HG03097 (cell line): ENCODE measurements at regions not wholly inside any gene's neighbourhood (a gene's known extent, or its start where the extent isn't known, plus 50 kb on each side); places are given as distances from the start of the nearest gene placed in this dataset.
A peak's percentile ranks its signal among the peaks of the same experiment; 100 is the strongest.
"Not testable (repeated sequence)": the region's sequence is repeated elsewhere in the genome, so short reads cannot be mapped to it uniquely, and the experiment has no call there.

ENCODE experiments used
- ATAC-seq: cut with Tn5 transposase; IDR thresholded peaks from one replicate; pipeline ENCODE4 v1.9.1; 2021; ENCODE audit not compliant: unreplicated experiment, low FRiP score

GRCh38 chr3:59374091-59374817, 324.4 kb upstream of the CFAP20DC start:
- peak; percentile 11 for ATAC-seq

GRCh38 chr3:59372346-59372745, 322.5 kb upstream of the CFAP20DC start:
- no peak for ATAC-seq

DNA sequence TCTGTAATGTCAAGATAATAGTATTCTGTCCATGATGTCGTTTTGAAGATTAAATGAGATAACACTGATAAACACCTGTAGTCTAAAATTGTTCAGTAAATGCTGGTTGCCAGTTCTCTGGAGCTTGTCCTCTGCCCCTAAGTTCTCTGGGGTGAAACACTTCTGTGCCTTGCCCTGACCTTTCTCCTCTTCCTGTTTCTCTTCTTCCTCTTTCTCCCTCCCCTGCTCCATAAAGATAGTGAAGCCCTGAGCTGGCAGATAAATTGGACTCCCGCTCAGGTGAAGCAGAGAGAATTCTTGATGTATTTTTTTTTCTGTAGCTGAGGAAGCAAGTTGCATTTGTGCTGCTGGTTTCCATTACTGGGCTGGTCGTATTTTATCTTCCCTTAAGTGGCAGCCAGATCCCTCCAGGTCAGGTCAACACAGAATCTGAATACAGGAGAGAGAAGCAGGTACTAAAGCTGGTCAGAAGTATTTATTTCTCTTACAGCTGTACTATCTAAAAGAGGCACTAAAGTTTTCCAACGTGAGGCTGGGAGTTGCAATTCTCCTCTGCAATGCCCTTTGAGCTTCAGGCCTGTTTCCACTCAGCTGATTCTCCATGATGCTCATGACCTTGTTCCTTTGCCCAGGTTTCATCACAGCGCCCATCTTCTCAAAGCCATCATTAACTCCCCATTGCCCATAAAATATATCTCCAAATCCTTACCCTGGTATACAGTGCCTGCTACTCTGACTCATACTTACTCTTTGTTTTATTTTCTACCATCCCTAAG, 319.3 kb upstream of the CFAP20DC start:
- no peak for ATAC-seq

DNA sequence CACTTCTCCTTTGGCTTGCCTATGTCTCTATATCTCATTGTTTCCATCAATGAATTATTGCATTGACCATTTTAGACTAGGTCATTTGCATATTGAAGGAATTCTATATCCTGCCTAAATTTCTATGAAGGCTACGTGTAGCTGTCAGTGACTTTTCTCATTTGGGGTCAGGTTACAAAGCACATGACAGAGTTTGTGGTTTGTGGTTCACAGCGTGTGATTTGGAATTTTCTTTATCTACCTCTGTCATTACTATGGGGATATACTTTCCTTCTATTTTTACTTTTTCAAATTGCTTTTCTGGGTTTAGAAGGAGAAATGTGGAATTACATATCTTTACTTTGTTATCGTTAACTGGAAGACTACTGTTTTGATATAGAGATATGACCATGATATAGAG, 317.3 kb upstream of the CFAP20DC start:
- no peak for ATAC-seq

DNA sequence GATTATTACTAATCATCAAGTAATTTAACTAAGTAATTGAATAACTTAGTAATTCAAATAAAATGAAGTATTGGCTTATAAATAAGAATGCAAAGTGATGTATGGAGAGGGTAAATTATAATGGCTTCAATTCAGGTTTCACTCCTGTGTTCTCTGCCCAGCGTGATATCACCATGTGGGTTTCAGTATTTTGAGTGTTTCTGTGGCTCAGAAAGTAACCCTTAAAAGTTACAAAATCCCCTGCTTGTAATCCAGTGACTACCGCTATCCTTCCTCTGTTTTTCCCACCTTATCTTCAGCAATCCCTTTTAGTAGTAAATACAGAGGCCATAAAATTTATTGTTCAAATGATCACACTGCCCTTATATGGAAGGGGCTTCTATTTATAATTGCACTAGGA, 316.4 kb upstream of the CFAP20DC start:
- no peak for ATAC-seq

GRCh38 chr3:59364496-59364895, 314.7 kb upstream of the CFAP20DC start:
- ATAC-seq, result no peak

GRCh38 chr3:59360312-59360711, 310.5 kb upstream of the CFAP20DC start:
- ATAC-seq, result not testable (repeated sequence)

DNA sequence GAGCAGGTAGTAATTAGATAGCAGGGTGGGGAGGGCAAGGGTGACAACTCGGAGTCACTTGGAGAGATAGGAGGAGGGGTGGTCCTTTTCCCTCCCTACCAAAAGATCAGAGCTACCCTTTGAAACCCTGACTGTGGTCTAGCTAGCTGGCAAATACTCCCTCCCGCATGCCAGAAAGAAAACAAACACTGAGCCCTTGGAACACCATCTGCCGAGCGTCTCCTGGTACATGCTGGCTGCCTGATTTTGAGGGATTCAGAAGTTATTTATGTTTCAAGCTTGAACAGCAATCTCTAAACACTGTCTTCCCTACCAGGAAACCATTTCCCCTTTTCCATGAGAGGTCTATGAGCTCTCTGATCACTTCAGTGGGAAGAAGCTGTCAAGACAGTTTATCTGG, 291.6 kb upstream of the CFAP20DC start:
- ATAC-seq, result no peak

GRCh38 chr3:59339818-59340217, 290.0 kb upstream of the CFAP20DC start:
- ATAC-seq, result no peak

DNA sequence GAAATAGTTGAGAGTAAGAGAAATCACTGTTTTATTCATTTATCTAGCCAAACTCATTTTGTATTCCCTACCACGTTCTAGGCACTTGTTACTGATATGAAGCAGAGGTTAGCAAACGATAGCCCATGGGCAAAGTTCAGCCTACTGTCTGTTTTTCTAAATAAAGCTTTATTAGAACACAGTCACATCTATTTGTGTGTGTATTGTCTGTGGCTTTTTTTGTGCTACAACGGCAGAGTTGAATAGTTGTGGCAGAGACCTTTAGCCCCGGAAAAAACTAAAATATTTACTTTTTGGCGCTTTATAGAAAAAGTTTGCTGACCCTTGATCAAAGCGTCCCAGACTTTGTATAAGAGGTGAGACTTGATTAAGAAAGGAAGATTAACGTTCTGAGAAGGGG, 289.1 kb upstream of the CFAP20DC start:
- no peak for ATAC-seq

- no peak for ATAC-seq
These were observed 285.5 kb upstream of the CFAP20DC start for GRCh38 chr3:59335338-59335737.

- no peak for ATAC-seq
These were observed 284.8 kb upstream of the CFAP20DC start for GRCh38 chr3:59334585-59334984.

DNA sequence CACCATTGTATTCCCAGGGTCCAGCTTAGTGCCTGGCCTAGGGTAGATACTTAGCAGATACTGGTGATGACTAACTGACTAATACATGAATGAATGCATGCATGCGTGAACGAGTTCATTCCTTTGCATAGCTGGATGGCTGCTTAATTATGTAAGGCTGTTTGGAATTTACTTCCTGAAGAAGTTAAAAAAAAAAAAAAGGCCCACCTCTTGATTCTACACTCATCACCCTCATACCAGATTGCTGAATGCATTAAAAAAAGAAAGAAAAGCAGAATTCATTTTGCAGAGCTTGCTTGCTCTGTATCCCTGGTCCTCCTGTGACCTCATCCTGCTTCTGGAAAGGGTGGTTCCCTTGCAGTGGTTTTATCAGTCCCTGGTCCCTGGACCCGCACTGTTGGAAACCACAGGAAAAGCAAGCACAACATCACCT, 277.6 kb upstream of the CFAP20DC start:
- no peak for ATAC-seq

GRCh38 chr3:59326246-59327024, 276.6 kb upstream of the CFAP20DC start:
- ATAC-seq, result no peak

DNA sequence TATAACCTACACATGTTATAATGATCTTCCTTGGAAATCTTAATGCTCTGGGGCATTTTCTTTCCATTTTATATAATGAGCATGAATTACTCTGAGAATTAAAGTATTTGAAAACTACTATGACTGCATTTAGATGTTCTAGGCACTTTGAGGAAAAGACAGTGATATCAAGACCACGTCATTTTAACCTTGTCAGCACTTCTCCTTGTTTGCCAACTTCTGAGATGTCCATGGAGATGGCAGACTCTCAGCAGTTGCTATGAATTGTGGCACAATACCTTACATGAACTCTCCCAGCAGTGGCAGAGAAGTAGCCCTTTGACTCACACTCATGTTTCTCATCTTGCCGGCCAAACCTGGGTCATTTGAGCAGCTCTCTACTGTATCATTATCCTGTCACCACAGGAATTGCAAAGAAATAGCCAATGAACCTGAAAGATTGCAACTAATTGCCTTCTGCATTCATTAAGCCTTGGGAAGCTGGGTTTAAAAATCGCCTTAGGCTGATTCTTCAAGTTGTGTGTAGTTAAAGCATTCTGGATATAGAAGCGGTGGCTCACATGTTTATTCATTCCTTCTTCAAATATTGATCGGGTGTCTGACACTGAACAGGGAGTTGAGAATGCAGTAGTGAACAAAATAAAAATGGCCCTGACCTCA, 272.2 kb upstream of the CFAP20DC start:
- no peak for ATAC-seq

- ATAC-seq, result no peak
These were observed 270.3 kb upstream of the CFAP20DC start for GRCh38 chr3:59320080-59320479.

- no peak for ATAC-seq
These were observed 269.6 kb upstream of the CFAP20DC start for GRCh38 chr3:59319442-59319841.

DNA sequence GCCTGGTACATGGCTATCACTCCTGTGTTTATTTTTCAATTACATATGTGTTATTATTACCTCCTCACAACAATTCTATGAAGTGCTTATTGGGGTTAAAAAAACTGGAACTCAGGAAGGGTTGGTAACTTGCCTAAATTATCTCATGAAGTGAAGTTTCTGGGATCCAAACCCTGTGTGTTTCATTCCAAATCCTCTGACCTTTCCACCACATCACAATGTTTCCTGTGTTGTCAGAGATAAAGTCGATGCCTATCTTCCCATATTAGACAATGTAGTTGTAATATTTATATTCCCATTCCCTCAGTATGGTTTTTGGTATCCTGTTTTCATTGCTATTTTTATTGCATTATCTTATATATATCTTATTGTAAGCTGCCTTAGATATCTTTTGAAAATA, 269.1 kb upstream of the CFAP20DC start:
- ATAC-seq, result no peak

- no peak for ATAC-seq
These were observed 267.6 kb upstream of the CFAP20DC start for GRCh38 chr3:59317386-59317785.

GRCh38 chr3:59316688-59317275, 267.0 kb upstream of the CFAP20DC start:
- ATAC-seq, result no peak
